Omental fat pad (tissue), 3 donors: ENCODE measurements at regions not wholly inside any gene's neighbourhood (a gene's known extent, or its start where the extent isn't known, plus 50 kb on each side); places are given as distances from the start of the nearest gene placed in this dataset.

ENCODE experiments used
- ATAC-seq: fragments of 150-250 bp; one replicate; pipeline ENCODE4 v1.9.1; 2016; ENCODE audit warnings: mild to moderate bottlenecking, moderate library complexity; ENCODE audit not compliant: low FRiP score
- DNase-seq: peaks from one replicate; pipeline ENCODE4 v3.0.0-alpha.2; 2019; ENCODE audit warnings: low spot score
- TF ChIP-seq, protein P1 (sequence below), 3 donors: fragments of 450-650 bp; IDR thresholded peaks; one replicate each; pipeline ENCODE4 v1.5.1; 2016 to 2017; ENCODE audit warnings: antibody characterized with exemption in 3 of 3, mild to moderate bottlenecking in 3 of 3, moderate library complexity in 2 of 3

DNA sequence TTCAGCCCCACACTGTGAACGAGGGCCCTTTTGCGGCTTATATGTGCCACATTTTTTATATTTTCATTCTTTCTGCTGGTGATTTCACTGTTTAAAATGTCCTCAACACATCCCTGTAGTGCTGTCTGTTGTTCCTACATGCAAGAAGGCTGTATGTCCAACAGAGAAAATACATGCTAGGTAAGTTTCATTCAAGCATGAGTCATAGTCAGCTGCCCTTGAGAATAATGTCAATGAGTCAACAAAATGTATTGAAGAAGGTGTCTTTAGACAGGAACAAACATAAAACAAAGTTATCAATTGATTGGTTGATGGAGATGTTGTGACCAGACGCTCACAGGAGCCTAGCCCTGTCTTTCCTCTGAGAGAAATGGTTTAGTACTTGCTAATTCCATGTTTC, 553.4 kb downstream of the PLPP3 start:
- ATAC-seq (no peak), DNase-seq (no peak)
- TF ChIP-seq, protein P1, sequence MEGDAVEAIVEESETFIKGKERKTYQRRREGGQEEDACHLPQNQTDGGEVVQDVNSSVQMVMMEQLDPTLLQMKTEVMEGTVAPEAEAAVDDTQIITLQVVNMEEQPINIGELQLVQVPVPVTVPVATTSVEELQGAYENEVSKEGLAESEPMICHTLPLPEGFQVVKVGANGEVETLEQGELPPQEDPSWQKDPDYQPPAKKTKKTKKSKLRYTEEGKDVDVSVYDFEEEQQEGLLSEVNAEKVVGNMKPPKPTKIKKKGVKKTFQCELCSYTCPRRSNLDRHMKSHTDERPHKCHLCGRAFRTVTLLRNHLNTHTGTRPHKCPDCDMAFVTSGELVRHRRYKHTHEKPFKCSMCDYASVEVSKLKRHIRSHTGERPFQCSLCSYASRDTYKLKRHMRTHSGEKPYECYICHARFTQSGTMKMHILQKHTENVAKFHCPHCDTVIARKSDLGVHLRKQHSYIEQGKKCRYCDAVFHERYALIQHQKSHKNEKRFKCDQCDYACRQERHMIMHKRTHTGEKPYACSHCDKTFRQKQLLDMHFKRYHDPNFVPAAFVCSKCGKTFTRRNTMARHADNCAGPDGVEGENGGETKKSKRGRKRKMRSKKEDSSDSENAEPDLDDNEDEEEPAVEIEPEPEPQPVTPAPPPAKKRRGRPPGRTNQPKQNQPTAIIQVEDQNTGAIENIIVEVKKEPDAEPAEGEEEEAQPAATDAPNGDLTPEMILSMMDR (IDR thresholded peaks at IDR 0.05): no peak

DNA sequence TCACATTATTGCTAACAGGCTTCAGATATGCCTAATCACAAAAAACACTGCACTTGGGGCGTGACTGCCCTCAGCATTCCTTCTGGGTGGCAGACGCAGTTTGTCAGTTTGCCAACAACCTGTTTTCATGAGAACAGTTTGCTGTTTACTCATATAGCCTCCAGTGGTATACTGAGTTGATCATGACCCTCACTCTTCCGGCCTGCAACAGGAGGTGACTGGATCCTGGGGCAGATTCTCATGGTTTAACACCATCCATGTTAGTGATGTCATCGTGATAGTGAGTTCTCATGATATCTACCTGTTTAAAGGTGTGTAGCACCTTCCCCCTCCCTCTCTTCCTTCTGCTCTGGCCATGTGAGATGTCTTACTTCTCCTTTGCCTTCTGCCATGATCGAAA, 555.2 kb downstream of the PLPP3 start:
- ATAC-seq (no peak), DNase-seq (no peak)
- TF ChIP-seq, protein P1 (IDR thresholded peaks at IDR 0.05): no peak

DNA sequence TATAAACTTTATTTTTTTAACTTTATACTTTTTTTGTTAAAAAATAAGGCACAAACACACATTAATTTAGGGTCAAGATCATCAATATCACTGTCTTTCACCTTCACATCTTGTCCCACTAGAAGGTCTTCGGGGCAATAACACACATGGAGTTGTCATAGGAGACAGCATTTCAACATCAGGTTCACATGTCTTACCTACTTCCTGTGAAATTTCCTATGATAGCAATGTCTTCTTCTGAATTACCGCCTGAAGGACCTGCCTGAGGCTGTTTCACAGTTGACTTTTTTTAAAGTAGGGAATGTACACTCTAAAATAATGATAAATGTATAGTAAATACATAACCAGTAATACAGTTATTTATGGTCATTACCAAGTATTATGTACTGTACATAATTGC, 559.4 kb downstream of the PLPP3 start:
- ATAC-seq: no peak
- DNase-seq: no peak
- TF ChIP-seq, protein P1 (IDR thresholded peaks at IDR 0.05): no peak

DNA sequence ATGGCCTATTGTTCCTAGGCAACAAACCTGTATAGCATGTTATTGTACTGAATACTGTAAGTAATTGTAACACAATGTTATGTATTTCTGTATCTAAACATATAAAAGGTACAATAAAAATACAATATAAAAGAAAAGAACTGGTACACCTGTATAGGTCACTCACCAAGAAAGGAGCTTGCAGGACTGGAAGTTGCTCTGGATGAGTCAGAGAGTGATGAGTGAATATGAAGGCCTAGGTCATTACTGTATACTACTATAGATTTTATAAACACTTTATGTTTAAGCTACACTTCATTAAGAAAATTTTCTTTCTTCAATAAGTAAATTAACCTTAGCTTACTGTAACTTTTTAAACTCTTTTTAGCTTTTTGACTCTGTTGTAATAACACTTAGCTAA, 559.9 kb downstream of the PLPP3 start:
- ATAC-seq: no peak
- no peak for DNase-seq
- TF ChIP-seq, protein P1 (IDR thresholded peaks at IDR 0.05): no peak

DNA sequence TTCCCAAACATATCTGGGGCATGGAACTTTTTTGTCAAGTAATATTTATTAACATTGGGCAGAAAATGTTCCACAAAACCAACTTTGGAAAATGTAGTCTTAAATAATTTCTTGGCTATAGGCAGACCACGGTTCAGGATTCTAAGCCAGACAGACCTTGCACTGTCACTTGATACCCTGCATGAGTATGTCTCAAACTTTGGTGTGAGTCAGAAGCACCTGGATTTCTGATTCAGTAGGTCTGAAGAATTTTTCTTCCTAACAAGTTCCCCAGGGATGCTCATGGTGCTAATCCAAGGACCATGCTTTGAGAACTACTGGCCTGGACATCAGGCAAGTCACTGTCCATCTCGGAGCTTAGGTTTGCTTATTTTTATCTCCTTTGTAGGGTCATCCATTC, 562.0 kb downstream of the PLPP3 start:
- ATAC-seq (no peak), DNase-seq (no peak)
- TF ChIP-seq, protein P1 (IDR thresholded peaks at IDR 0.05): no peak

DNA sequence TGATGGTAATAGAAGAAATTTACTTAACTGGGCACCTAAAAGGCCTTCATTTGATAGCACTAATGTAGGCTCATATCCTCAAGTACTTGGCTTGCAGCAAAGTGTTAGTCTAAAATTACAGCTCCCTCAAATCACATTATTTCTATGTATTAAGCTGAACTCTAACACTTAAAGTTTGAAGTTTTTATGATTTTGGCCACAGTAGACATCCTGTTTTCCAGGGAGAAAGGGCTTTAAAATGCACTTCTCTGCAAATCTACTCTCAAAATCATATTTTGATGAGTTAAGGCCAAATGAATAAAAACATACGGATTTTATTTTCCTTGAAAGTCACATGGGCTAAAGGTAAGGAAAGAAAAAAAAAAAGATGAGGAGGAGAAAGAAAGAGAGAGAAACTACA, 575.5 kb downstream of the PLPP3 start:
- DNase-seq: no peak
- TF ChIP-seq, protein P1 (IDR thresholded peaks at IDR 0.05): no peak
- ATAC-seq: no peak

DNA sequence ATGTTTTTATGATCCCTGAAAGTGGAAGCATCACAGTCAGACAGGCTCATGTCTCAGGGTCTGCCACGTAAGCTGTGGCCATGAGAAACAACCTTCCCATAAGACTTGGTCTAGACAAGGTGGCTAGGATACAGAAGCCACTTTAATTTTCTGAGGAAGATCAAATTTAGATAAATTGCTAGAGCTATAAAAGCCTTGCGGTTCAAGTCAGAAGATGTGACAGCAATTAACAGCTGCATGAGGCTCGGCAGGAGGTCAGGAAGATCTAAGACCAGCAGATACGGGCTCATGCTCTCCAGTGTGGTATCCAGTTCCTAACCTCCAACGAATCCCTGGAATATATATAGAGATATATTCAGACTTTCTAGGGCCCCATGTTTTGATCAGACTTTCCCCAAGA, 577.1 kb downstream of the PLPP3 start:
- TF ChIP-seq, protein P1 (IDR thresholded peaks at IDR 0.05): no peak
- ATAC-seq: no peak
- no peak for DNase-seq
